ENCODE measurements at regions not wholly inside any gene's neighbourhood (a gene's known extent, or its start where the extent isn't known, plus 50 kb on each side); places are given as distances from the start of the nearest gene placed in this dataset.

DNA sequence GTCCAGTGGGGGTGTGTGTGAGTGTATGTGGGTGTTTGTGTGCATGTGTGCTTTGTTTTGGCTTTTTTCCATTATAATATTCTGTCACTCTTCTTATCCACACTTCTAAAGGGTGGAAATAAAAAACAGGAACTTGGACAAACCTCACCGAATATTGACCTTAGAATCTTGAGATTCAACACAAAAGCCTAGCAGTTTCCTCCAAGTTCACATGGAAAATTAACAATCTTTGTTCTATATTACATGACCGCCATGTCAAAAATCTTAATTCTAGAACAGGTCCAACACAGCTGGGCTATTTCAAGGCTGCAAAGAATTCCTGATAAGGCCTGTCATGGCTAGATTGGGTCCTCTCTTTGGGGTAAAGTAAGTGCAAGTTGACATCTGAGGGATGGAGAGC is 169.3 kb upstream of the OSR1 start:
- TF ChIP-seq, protein P1, sequence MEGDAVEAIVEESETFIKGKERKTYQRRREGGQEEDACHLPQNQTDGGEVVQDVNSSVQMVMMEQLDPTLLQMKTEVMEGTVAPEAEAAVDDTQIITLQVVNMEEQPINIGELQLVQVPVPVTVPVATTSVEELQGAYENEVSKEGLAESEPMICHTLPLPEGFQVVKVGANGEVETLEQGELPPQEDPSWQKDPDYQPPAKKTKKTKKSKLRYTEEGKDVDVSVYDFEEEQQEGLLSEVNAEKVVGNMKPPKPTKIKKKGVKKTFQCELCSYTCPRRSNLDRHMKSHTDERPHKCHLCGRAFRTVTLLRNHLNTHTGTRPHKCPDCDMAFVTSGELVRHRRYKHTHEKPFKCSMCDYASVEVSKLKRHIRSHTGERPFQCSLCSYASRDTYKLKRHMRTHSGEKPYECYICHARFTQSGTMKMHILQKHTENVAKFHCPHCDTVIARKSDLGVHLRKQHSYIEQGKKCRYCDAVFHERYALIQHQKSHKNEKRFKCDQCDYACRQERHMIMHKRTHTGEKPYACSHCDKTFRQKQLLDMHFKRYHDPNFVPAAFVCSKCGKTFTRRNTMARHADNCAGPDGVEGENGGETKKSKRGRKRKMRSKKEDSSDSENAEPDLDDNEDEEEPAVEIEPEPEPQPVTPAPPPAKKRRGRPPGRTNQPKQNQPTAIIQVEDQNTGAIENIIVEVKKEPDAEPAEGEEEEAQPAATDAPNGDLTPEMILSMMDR (tag by site-specific recombination; IDR thresholded peaks at IDR 0.05) = no peak
- no peak for TF ChIP-seq MYNN (tag by site-specific recombination; IDR thresholded peaks at IDR 0.05; ENCODE audit: borderline replicate concordance)
- TF ChIP-seq ZNF23 (tag by site-specific recombination; IDR thresholded peaks at IDR 0.05; ENCODE audit: borderline replicate concordance) = no peak
- TF ChIP-seq ZBTB1 (tag by site-specific recombination; IDR thresholded peaks at IDR 0.05) = no peak
- TF ChIP-seq ZNF202 (tag by site-specific recombination; IDR thresholded peaks at IDR 0.05; ENCODE audit: borderline replicate concordance) = no peak
- TF ChIP-seq, protein P2, sequence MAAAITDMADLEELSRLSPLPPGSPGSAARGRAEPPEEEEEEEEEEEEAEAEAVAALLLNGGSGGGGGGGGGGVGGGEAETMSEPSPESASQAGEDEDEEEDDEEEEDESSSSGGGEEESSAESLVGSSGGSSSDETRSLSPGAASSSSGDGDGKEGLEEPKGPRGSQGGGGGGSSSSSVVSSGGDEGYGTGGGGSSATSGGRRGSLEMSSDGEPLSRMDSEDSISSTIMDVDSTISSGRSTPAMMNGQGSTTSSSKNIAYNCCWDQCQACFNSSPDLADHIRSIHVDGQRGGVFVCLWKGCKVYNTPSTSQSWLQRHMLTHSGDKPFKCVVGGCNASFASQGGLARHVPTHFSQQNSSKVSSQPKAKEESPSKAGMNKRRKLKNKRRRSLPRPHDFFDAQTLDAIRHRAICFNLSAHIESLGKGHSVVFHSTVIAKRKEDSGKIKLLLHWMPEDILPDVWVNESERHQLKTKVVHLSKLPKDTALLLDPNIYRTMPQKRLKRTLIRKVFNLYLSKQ (tag by site-specific recombination; IDR thresholded peaks at IDR 0.05; ENCODE audit: borderline replicate concordance) = no peak
- TF ChIP-seq ZNF133 (tag by site-specific recombination; IDR thresholded peaks at IDR 0.05) = no peak
- TF ChIP-seq, protein P3, sequence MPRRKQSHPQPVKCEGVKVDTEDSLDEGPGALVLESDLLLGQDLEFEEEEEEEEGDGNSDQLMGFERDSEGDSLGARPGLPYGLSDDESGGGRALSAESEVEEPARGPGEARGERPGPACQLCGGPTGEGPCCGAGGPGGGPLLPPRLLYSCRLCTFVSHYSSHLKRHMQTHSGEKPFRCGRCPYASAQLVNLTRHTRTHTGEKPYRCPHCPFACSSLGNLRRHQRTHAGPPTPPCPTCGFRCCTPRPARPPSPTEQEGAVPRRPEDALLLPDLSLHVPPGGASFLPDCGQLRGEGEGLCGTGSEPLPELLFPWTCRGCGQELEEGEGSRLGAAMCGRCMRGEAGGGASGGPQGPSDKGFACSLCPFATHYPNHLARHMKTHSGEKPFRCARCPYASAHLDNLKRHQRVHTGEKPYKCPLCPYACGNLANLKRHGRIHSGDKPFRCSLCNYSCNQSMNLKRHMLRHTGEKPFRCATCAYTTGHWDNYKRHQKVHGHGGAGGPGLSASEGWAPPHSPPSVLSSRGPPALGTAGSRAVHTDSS (tag by site-specific recombination; IDR thresholded peaks at IDR 0.05) = no peak
